HepG2 (cell line): ENCODE measurements at regions not wholly inside any gene's neighbourhood (a gene's known extent, or its start where the extent isn't known, plus 50 kb on each side); places are given as distances from the start of the nearest gene placed in this dataset.

Experiments
- ATAC-seq: fragments of 200-7000 bp; cut with Tn5 transposase; 3 replicates; pipeline ENCODE4 v1.9.1; 2020; ENCODE audit warnings: mild to moderate bottlenecking, moderate library complexity
- BruUV-seq: library from RNA; stranded (reverse); fragments of 400-500 nt; replicated peaks from 2 replicates; lab custom pipeline; 2021; lab: Mats Ljungman, UMichigan
- CTCF ChIA-PET: fragments of 300-600 bp; formaldehyde crosslinking; extraction: SDS; loops from one replicate; lab custom pipeline; 2021; ENCODE audit warnings: low total read pairs, inconsistent platforms, low intra/inter-chr PET ratio; lab: Yijun Ruan, JAX
- POLR2A ChIA-PET: fragments of 350-600 bp; sonication (Branson Sonifier 250); formaldehyde crosslinking; loops from one replicate; lab custom pipeline; 2020; ENCODE audit warnings: antibody characterized with exemption, inconsistent platforms; lab: Yijun Ruan, JAX
- DNase-seq: peaks from one replicate; pipeline ENCODE4 v3.0.0-alpha.2; 2015; ENCODE audit warnings: low spot score
- FAIRE-seq: peaks from 3 replicates; lab custom pipeline; 2011; peaks lifted over from hg19 to GRCh38; lab: Jason Lieb, UNC
- H2AFZ ChIP-seq: one replicate; pipeline ENCODE4 v1.6.1; 2011; ENCODE audit warnings: low read length, inconsistent platforms
- H3K27ac ChIP-seq: fragments of 300-600 bp; 3 replicates; pipeline ENCODE4 v1.8.0; 2011; ENCODE audit warnings: mixed run types, mild to moderate bottlenecking, mixed read lengths, low read length, inconsistent platforms; ENCODE audit not compliant: insufficient read depth; ENCODE audit errors: extremely low read length
- H3K27me3 ChIP-seq, 2 experiments: fragments of 200-600 bp in 1 of 2; 2 replicates in 1 of 2; 3 replicates in 1 of 2; pipeline versions ENCODE4 v1.6.0 to v1.8.0; 2011; ENCODE audit warnings: low read length in 2 of 2, mild to moderate bottlenecking in 2 of 2, moderate library complexity in 2 of 2, inconsistent platforms in 1 of 2; ENCODE audit not compliant: insufficient read depth in 2 of 2, control insufficient read depth in 1 of 2
- H3K36me3 ChIP-seq, 2 experiments: fragments of 200-600 bp in 1 of 2; replicated peaks in 1 of 2; 2 replicates in 1 of 2; 3 replicates in 1 of 2; pipeline versions ENCODE4 v1.5.1 to v1.8.0; 2011; ENCODE audit warnings: low read length in 2 of 2, inconsistent platforms in 1 of 2; ENCODE audit not compliant: insufficient read depth in 2 of 2, control insufficient read depth in 1 of 2
- H3K4me1 ChIP-seq: 2 replicates; pipeline ENCODE4 v1.5.1; 2012; ENCODE audit warnings: low read length, inconsistent platforms; ENCODE audit not compliant: insufficient read depth
- H3K4me2 ChIP-seq: 2 replicates; pipeline ENCODE4 v1.6.0; 2011; ENCODE audit warnings: low read depth, low read length, inconsistent platforms
- H3K4me3 ChIP-seq, 3 experiments: fragments of 200-600 bp in 1 of 3; sonication (generic), shearing (Covaris generic) in 1 of 3; replicated peaks in 1 of 3; 2 replicates each; pipeline ENCODE4 v1.5.1; 2011 to 2016; ENCODE audit warnings: low read length in 3 of 3, inconsistent platforms in 2 of 3, low read depth in 2 of 3, mild to moderate bottlenecking in 2 of 3, control low read depth in 1 of 3, mixed read lengths in 1 of 3; ENCODE audit not compliant: insufficient read depth in 1 of 3
- H3K79me2 ChIP-seq: one replicate; pipeline ENCODE4 v1.6.1; 2011; ENCODE audit warnings: low read length, inconsistent platforms; ENCODE audit not compliant: insufficient read depth
- H3K9ac ChIP-seq: 2 replicates; pipeline ENCODE4 v1.6.0; 2011; ENCODE audit warnings: mild to moderate bottlenecking, low read depth, low read length, inconsistent platforms; ENCODE audit not compliant: insufficient read depth
- H3K9me3 ChIP-seq: 2 replicates; pipeline ENCODE4 v1.5.1; 2012; ENCODE audit warnings: mild to moderate bottlenecking, low read length
- H4K20me1 ChIP-seq: 2 replicates; pipeline ENCODE4 v1.6.0; 2011; ENCODE audit warnings: inconsistent platforms, mild to moderate bottlenecking, low read length, moderate library complexity; ENCODE audit not compliant: insufficient read depth
- CCDC6 ChIP-seq: sonication (generic); formaldehyde crosslinking; IDR thresholded peaks from 2 replicates; pipeline ENCODE4 v1.8.1; 2022; ENCODE audit warnings: mild to moderate bottlenecking, missing genetic modification reagents, moderate library complexity
- CREB1 ChIP-seq, 2 experiments: fragments of 450-650 bp in 1 of 2; IDR thresholded peaks; 2 replicates each; pipeline ENCODE4 v1.6.1; 2016 to 2017; ENCODE audit warnings: control low read depth in 1 of 2, mild to moderate bottlenecking in 1 of 2, missing compliant biosample characterization in 1 of 2, missing genetic modification characterization in 1 of 2
- DNMT3B ChIP-seq: conservative IDR thresholded peaks from 2 replicates; pipeline ENCODE4 v1.6.1; 2016; ENCODE audit warnings: missing biosample characterization, control low read depth
- EP300 ChIP-seq, 3 experiments: sonication (generic) in 1 of 3; formaldehyde crosslinking in 1 of 3; IDR thresholded peaks; 2 replicates each; pipeline versions ENCODE4 v1.5.1 to v1.6.1; 2011 to 2020; ENCODE audit warnings: low read depth in 2 of 3, low read length in 2 of 3, borderline replicate concordance in 1 of 3, improper control_type of control experiment in 1 of 3, mild to moderate bottlenecking in 1 of 3, missing genetic modification reagents in 1 of 3, moderate library complexity in 1 of 3
- GZF1 ChIP-seq: sonication (generic); formaldehyde crosslinking; IDR thresholded peaks from 2 replicates; pipeline ENCODE4 v1.5.1; 2020; ENCODE audit warnings: mild to moderate bottlenecking, missing genetic modification reagents
- KAT8 ChIP-seq: IDR thresholded peaks from 2 replicates; pipeline ENCODE4 v1.6.1; 2016; ENCODE audit warnings: missing genetic modification reagents, missing compliant biosample characterization
- KLF9 ChIP-seq: IDR thresholded peaks from 2 replicates; pipeline ENCODE4 v1.6.1; 2016; ENCODE audit warnings: low read depth
- MAFK ChIP-seq, 2 experiments: IDR thresholded peaks in 1 of 2; conservative IDR thresholded peaks in 1 of 2; 2 replicates each; pipeline ENCODE4 v1.6.1; 2011; ENCODE audit warnings: improper control_type of control experiment in 2 of 2, low read length in 2 of 2
- MXD3 ChIP-seq: IDR thresholded peaks from 2 replicates; pipeline ENCODE4 v1.6.1; 2016; ENCODE audit warnings: mild to moderate bottlenecking, missing biosample characterization, missing genetic modification reagents
- NFE2L1 ChIP-seq: sonication (generic); formaldehyde crosslinking; IDR thresholded peaks from 2 replicates; pipeline ENCODE4 v1.4.0; 2020; ENCODE audit warnings: missing genetic modification reagents, mild to moderate bottlenecking, borderline replicate concordance
- PRMT3 ChIP-seq: sonication (generic); formaldehyde crosslinking; IDR thresholded peaks from 2 replicates; pipeline ENCODE4 v1.8.1; 2022; ENCODE audit warnings: low read depth, mild to moderate bottlenecking, moderate library complexity, missing genetic modification reagents, borderline replicate concordance
- SIX4 ChIP-seq: sonication (generic); formaldehyde crosslinking; IDR thresholded peaks from 2 replicates; pipeline ENCODE4 v1.4.0; 2020; ENCODE audit warnings: missing genetic modification reagents
- SRSF4 ChIP-seq: fragments of 200-400 bp; formaldehyde crosslinking; IDR thresholded peaks from one replicate; pipeline ENCODE4 v1.6.1; 2018; ENCODE audit warnings: mild to moderate bottlenecking, low read depth, low read length, moderate library complexity; ENCODE audit not compliant: poor library complexity, severe bottlenecking
- ZNF484 ChIP-seq: sonication (generic); formaldehyde crosslinking; IDR thresholded peaks from 2 replicates; pipeline ENCODE4 v1.5.1; 2020; ENCODE audit warnings: mild to moderate bottlenecking, low read depth, missing genetic modification reagents, borderline replicate concordance
- ZSCAN9 ChIP-seq: IDR thresholded peaks from 2 replicates; pipeline ENCODE4 v1.6.1; 2016; ENCODE audit warnings: borderline replicate concordance
- WGBS: methylation state at CpG from one replicate; pipeline ENCODE4 v1.1.6; 2017; ENCODE audit warnings: low lambda C conversion rate; 5-methylcytosine and 5-hydroxymethylcytosine counted together
- in situ Hi-C: cut with HindIII; loops from 2 replicates; pipeline ENCODE4 v1.10.0; 2017; ENCODE audit warnings: low pct_unique_long_range_greater_than_20kb; ENCODE audit not compliant: extremely low pct_ligation_motif_present
- intact Hi-C: fragments of 100-400 bp; cut with micrococcal nuclease; formaldehyde crosslinking; loops from one replicate; pipeline ENCODE4 v1.10.0; 2022; ENCODE audit not compliant: unreplicated experiment
- TF ChIP-seq, protein P1 (sequence below): sonication (generic); formaldehyde crosslinking; IDR thresholded peaks from 2 replicates; pipeline ENCODE4 v1.4.0; 2020; ENCODE audit warnings: missing genetic modification reagents

- no peak overlapping the region for H3K4me3 ChIP-seq
- H3K27me3 ChIP-seq: no peaks in the 10 kb centered on the region; a peak in 1 of 5 replicates
- 32% methylated on average over 4 of the region's 4 CpGs for WGBS
- no peak overlapping the region for H3K4me2 ChIP-seq
- no peaks in the 10 kb centered on the region for H4K20me1 ChIP-seq
- no peaks in the 10 kb centered on the region for H3K36me3 ChIP-seq
- no TSS peak for BruUV-seq
- no peak for DNase-seq
- no peak overlapping the region for H2AFZ ChIP-seq
- TF ChIP-seq KAT8 (CRISPR knock-in tag) (no peak), DNMT3B (no peak), GZF1 (no peak), KLF9 (CRISPR knock-in tag) (no peak), ZSCAN9 (CRISPR knock-in tag) (no peak), MXD3 (CRISPR knock-in tag) (no peak), MAFK (conservative IDR thresholded peaks at IDR 0.05 in 1 of 2, IDR thresholded peaks at IDR 0.05 in 1 of 2; ENCODE audit: low read length in 2 of 2) (peak in 1 of 2 experiments; percentile 39; a peak in 2 of 4 replicates), SIX4 (no peak), PRMT3 (no peak), SRSF4 (no peak), CREB1 (IDR thresholded peaks at IDR 0.05) (0 out of 2 replicates have a peak, but pooled peaks have one; percentile 23), CREB1 (CRISPR knock-in tag; IDR thresholded peaks at IDR 0.05) (no peak), CCDC6 (no peak), NFE2L1 (CRISPR knock-in tag) (no peak), ZNF484 (no peak), EP300 (IDR thresholded peaks at IDR 0.05; ENCODE audit: low read depth in 2 of 2, low read length in 2 of 2) (no peak), EP300 (CRISPR knock-in tag; IDR thresholded peaks at IDR 0.05; ENCODE audit: borderline replicate concordance) (no peak)
- TF ChIP-seq, protein P1, sequence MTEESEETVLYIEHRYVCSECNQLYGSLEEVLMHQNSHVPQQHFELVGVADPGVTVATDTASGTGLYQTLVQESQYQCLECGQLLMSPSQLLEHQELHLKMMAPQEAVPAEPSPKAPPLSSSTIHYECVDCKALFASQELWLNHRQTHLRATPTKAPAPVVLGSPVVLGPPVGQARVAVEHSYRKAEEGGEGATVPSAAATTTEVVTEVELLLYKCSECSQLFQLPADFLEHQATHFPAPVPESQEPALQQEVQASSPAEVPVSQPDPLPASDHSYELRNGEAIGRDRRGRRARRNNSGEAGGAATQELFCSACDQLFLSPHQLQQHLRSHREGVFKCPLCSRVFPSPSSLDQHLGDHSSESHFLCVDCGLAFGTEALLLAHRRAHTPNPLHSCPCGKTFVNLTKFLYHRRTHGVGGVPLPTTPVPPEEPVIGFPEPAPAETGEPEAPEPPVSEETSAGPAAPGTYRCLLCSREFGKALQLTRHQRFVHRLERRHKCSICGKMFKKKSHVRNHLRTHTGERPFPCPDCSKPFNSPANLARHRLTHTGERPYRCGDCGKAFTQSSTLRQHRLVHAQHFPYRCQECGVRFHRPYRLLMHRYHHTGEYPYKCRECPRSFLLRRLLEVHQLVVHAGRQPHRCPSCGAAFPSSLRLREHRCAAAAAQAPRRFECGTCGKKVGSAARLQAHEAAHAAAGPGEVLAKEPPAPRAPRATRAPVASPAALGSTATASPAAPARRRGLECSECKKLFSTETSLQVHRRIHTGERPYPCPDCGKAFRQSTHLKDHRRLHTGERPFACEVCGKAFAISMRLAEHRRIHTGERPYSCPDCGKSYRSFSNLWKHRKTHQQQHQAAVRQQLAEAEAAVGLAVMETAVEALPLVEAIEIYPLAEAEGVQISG (CRISPR knock-in tag): no peak
- in situ Hi-C loops: no loop called here
- H3K79me2 ChIP-seq: no peaks in the 10 kb centered on the region
- no peaks in the 10 kb centered on the region for H3K4me1 ChIP-seq
- ChIA-PET CTCF (no interaction called here), POLR2A (no interaction called here)
- no peak overlapping the region for H3K9ac ChIP-seq
- no peak for FAIRE-seq
- peaks cover 4% of the 10 kb centered on the region; the same call in 1 of the 2 replicates for H3K9me3 ChIP-seq
- H3K27ac ChIP-seq: no peak overlapping the region
- intact Hi-C loops: no loop called here
- no peak for ATAC-seq
Observed at GRCh38 chr16:76942089-76942488, 248.9 kb upstream of the MON1B start.
